Hepatocyte (in vitro differentiated cells): ENCODE measurements at regions not wholly inside any gene's neighbourhood (a gene's known extent, or its start where the extent isn't known, plus 50 kb on each side); places are given as distances from the start of the nearest gene placed in this dataset.

Source experiments
- DNase-seq: peaks from one replicate; pipeline ENCODE4 v3.0.0-alpha.2; 2016; ENCODE audit warnings: low spot score
- H2AFZ ChIP-seq: fragments of 200-600 bp; sonication (generic); 2 replicates; pipeline ENCODE4 v1.6.0; 2016; ENCODE audit warnings: antibody characterized with exemption, mild to moderate bottlenecking
- H3K27ac ChIP-seq: fragments of 200-600 bp; sonication (generic); 2 replicates; pipeline ENCODE4 v1.5.1; 2016; ENCODE audit warnings: mild to moderate bottlenecking
- H3K27me3 ChIP-seq: fragments of 200-600 bp; sonication (generic); 2 replicates; pipeline ENCODE4 v1.6.1; 2016
- H3K36me3 ChIP-seq: fragments of 200-600 bp; sonication (generic); replicated peaks from 2 replicates; pipeline ENCODE4 v1.5.1; 2016; ENCODE audit warnings: low read depth; ENCODE audit not compliant: insufficient read depth
- H3K4me1 ChIP-seq: fragments of 200-600 bp; sonication (generic); 2 replicates; pipeline ENCODE4 v1.5.1; 2016; ENCODE audit warnings: mild to moderate bottlenecking, moderate library complexity; ENCODE audit not compliant: insufficient read depth
- H3K4me2 ChIP-seq: fragments of 200-600 bp; sonication (generic); 2 replicates; pipeline ENCODE4 v1.6.0; 2016
- H3K4me3 ChIP-seq: fragments of 200-600 bp; sonication (generic); 2 replicates; pipeline ENCODE4 v1.5.1; 2016; ENCODE audit warnings: mild to moderate bottlenecking
- H3K79me2 ChIP-seq: fragments of 200-600 bp; sonication (generic); 2 replicates; pipeline ENCODE4 v1.6.0; 2017; ENCODE audit warnings: mild to moderate bottlenecking
- H3K9me2 ChIP-seq: fragments of 200-600 bp; sonication (generic); replicated peaks from 2 replicates; pipeline ENCODE4 v1.6.0; 2017; ENCODE audit warnings: mild to moderate bottlenecking; ENCODE audit not compliant: insufficient read depth
- H3K9me3 ChIP-seq: fragments of 200-600 bp; sonication (generic); 2 replicates; pipeline ENCODE4 v1.5.1; 2016; ENCODE audit warnings: low read depth, mild to moderate bottlenecking
- H4K20me1 ChIP-seq: fragments of 200-600 bp; sonication (generic); 2 replicates; pipeline ENCODE4 v1.6.0; 2016; ENCODE audit warnings: mild to moderate bottlenecking; ENCODE audit not compliant: insufficient read depth, poor library complexity, severe bottlenecking
- CTCF ChIP-seq: fragments of 200-600 bp; sonication (generic); IDR thresholded peaks from 2 replicates; pipeline ENCODE4 v1.5.1; 2016; ENCODE audit warnings: antibody characterized with exemption, mild to moderate bottlenecking; ENCODE audit not compliant: poor library complexity
- EZH2 ChIP-seq: fragments of 200-600 bp; sonication (generic); IDR thresholded peaks from 2 replicates; pipeline ENCODE4 v1.6.1; 2016; ENCODE audit warnings: antibody characterized with exemption, mild to moderate bottlenecking, borderline replicate concordance
- EZH2phosphoT487 ChIP-seq: fragments of 200-600 bp; sonication (generic); IDR thresholded peaks from one replicate; pipeline ENCODE4 v1.6.1; 2018; ENCODE audit warnings: antibody characterized with exemption, mild to moderate bottlenecking, low read depth, moderate library complexity; ENCODE audit not compliant: unreplicated experiment, severe bottlenecking
- WGBS: methylation state at CpG from one replicate; pipeline ENCODE4 v1.1.6; 2016; ENCODE audit warnings: low lambda C conversion rate; ENCODE audit errors: missing lambda C conversion rate; 5-methylcytosine and 5-hydroxymethylcytosine counted together

- H3K9me2 ChIP-seq = no peaks in the 10 kb centered on the region
- no peaks in the 10 kb centered on the region for H3K36me3 ChIP-seq
- WGBS = 27% methylated on average over 4 of the region's 4 CpGs
- H3K79me2 ChIP-seq = no peaks in the 10 kb centered on the region
- H3K27me3 ChIP-seq = no peaks in the 10 kb centered on the region
- H4K20me1 ChIP-seq = no peaks in the 10 kb centered on the region
- peak overlapping the region; percentile 54 for H3K4me2 ChIP-seq
- TF ChIP-seq EZH2 (no peak), CTCF (no peak), EZH2phosphoT487 (no peak)
- DNase-seq = no peak
- no peak overlapping the region for H3K4me3 ChIP-seq
- peak overlapping the region; percentile 21 for H3K27ac ChIP-seq
- peaks cover 13% of the 10 kb centered on the region for H3K4me1 ChIP-seq
- no peak overlapping the region for H2AFZ ChIP-seq
- H3K9me3 ChIP-seq = no peaks in the 10 kb centered on the region
Measured at GRCh38 chr7:25580141-25580540, 351.9 kb upstream of the NPVF start.

GRCh38 chr7:25583621-25584020 lies 355.3 kb upstream of the NPVF start:
- no peak overlapping the region for H3K4me3 ChIP-seq
- H3K4me2 ChIP-seq = no peak overlapping the region
- DNase-seq = no peak
- H3K4me1 ChIP-seq = peaks cover 13% of the 10 kb centered on the region
- no peak for TF ChIP-seq EZH2
- TF ChIP-seq EZH2phosphoT487 = no peak
- no peak for TF ChIP-seq CTCF
- WGBS = 100% methylated on average over 2 of the region's 2 CpGs
- no peak overlapping the region for H3K27ac ChIP-seq
- no peak overlapping the region for H2AFZ ChIP-seq
- H3K79me2 ChIP-seq = no peaks in the 10 kb centered on the region
- H3K27me3 ChIP-seq = no peaks in the 10 kb centered on the region
- H3K36me3 ChIP-seq = no peaks in the 10 kb centered on the region
- H3K9me3 ChIP-seq = no peaks in the 10 kb centered on the region
- H4K20me1 ChIP-seq = no peaks in the 10 kb centered on the region
- no peaks in the 10 kb centered on the region for H3K9me2 ChIP-seq

GRCh38 chr7:25584112-25584938 lies 356.0 kb upstream of the NPVF start:
- H3K9me3 ChIP-seq = no peaks in the 10 kb centered on the region
- no peak for DNase-seq
- H2AFZ ChIP-seq = no peak overlapping the region
- no peaks in the 10 kb centered on the region for H3K79me2 ChIP-seq
- no peak overlapping the region for H3K4me2 ChIP-seq
- H3K9me2 ChIP-seq = no peaks in the 10 kb centered on the region
- peaks cover 9% of the 10 kb centered on the region for H3K4me1 ChIP-seq
- no peak overlapping the region for H3K4me3 ChIP-seq
- no peaks in the 10 kb centered on the region for H3K36me3 ChIP-seq
- WGBS = 84% methylated on average over 10 of the region's 10 CpGs
- no peak for TF ChIP-seq EZH2phosphoT487
- TF ChIP-seq CTCF = no peak
- no peak for TF ChIP-seq EZH2
- H4K20me1 ChIP-seq = no peaks in the 10 kb centered on the region
- no peaks in the 10 kb centered on the region for H3K27me3 ChIP-seq
- no peak overlapping the region for H3K27ac ChIP-seq
